ENCODE measurements at regions not wholly inside any gene's neighbourhood (a gene's known extent, or its start where the extent isn't known, plus 50 kb on each side); places are given as distances from the start of the nearest gene placed in this dataset. TPM values are rescaled to one million over a fixed set of nuclear protein-coding genes. Genes with fewer than 3 reads are reported as not detected.

Small RNA genes in the stretch of these regions (small RNA-seq; reads per million reads assigned to genes)
- gene AL158828.1 (ENCODE audit: low replicate concordance) (not detected), gene RNU2-36P (ENCODE audit: low replicate concordance) (1.7 reads per million, percentile 88 among the genes with 10 or more reads in this experiment)
